HG03139 (cell line): ENCODE measurements at regions not wholly inside any gene's neighbourhood (a gene's known extent, or its start where the extent isn't known, plus 50 kb on each side); places are given as distances from the start of the nearest gene placed in this dataset.
"Not testable (repeated sequence)": the region's sequence is repeated elsewhere in the genome, so short reads cannot be mapped to it uniquely, and the experiment has no call there.

Experiments used
- ATAC-seq: cut with Tn5 transposase; IDR thresholded peaks from one replicate; pipeline ENCODE4 v1.9.1; 2021; ENCODE audit not compliant: unreplicated experiment

- no peak for ATAC-seq
Observed at GRCh38 chr22:26914519-26915185, 257.3 kb downstream of the MIAT start.

GRCh38 chr22:26916236-26916635 is 258.8 kb downstream of the MIAT start:
- no peak for ATAC-seq

GRCh38 chr22:26918226-26918625 is 260.8 kb downstream of the MIAT start:
- no peak for ATAC-seq

- no peak for ATAC-seq
Observed at GRCh38 chr22:26921726-26922125, 264.3 kb downstream of the MIAT start.

GRCh38 chr22:26922806-26923205 is 265.4 kb downstream of the MIAT start:
- no peak for ATAC-seq

- ATAC-seq, result no peak
Observed at GRCh38 chr22:26923531-26923930, 266.1 kb downstream of the MIAT start.

GRCh38 chr22:26927821-26928220 is 270.4 kb downstream of the MIAT start:
- no peak for ATAC-seq

- ATAC-seq, result no peak
Observed at GRCh38 chr22:26931471-26931870, 274.1 kb downstream of the MIAT start.

GRCh38 chr22:26933105-26933590 is 275.8 kb downstream of the MIAT start:
- no peak for ATAC-seq

- ATAC-seq, result no peak
Observed at GRCh38 chr22:26937213-26937612, 279.8 kb downstream of the MIAT start.

GRCh38 chr22:26939466-26939865 is 282.1 kb downstream of the MIAT start:
- no peak for ATAC-seq

- no peak for ATAC-seq
Observed at GRCh38 chr22:26941896-26942636, 284.7 kb downstream of the MIAT start.

GRCh38 chr22:26942637-26942957 is 285.2 kb downstream of the MIAT start:
- no peak for ATAC-seq

GRCh38 chr22:26945565-26945964 is 288.2 kb downstream of the MIAT start:
- ATAC-seq, result no peak

GRCh38 chr22:26949193-26949592 is 291.8 kb downstream of the MIAT start:
- no peak for ATAC-seq

- ATAC-seq, result not testable (repeated sequence)
Observed at GRCh38 chr22:26951139-26951538, 293.8 kb downstream of the MIAT start.

GRCh38 chr22:26952004-26952403 is 294.6 kb downstream of the MIAT start:
- no peak for ATAC-seq

- ATAC-seq, result no peak
Observed at GRCh38 chr22:26952451-26953011, 295.1 kb downstream of the MIAT start.

- ATAC-seq, result no peak
Observed at GRCh38 chr22:26953012-26953883, 295.9 kb downstream of the MIAT start.

- ATAC-seq, result no peak
Observed at GRCh38 chr22:26956371-26956770, 299.0 kb downstream of the MIAT start.

GRCh38 chr22:26957176-26957575 is 299.8 kb downstream of the MIAT start:
- ATAC-seq, result no peak
